ENCODE measurements at regions not wholly inside any gene's neighbourhood (a gene's known extent, or its start where the extent isn't known, plus 50 kb on each side); places are given as distances from the start of the nearest gene placed in this dataset.

DNA sequence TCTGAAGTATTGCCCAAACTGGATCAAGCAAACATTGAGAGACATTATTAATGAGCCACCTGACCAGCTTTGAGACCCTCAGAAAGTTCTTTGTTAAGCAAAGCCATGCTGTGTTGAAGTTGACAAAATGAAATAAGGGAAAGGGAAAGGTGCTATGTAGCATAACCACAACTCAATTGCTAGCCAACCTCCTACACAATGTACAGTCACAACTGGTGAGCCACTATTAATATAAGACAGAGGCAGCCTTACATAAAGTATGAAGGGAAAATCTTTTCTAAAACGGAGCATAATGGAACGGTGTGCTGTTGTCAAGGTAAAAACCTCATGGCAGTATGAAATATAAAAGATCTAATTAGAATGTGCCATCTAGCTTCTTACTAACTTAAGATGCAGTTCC, 375.8 kb upstream of the ST8SIA4 start:
- H3K9me3 ChIP-seq (ENCODE audit: insufficient read depth in 2 of 2, low read depth in 1 of 2, low read length in 1 of 2), result no peaks in the 10 kb centered on the region
- H3K4ac ChIP-seq (replicated peaks; ENCODE audit: insufficient read length, low read depth, low read length), result no peak overlapping the region
- no peaks in the 10 kb centered on the region for H3K36me3 ChIP-seq (ENCODE audit: control insufficient read depth in 2 of 4, insufficient read depth in 4 of 4, low read length in 3 of 4)
- ChIA-PET POLR2A (ENCODE audit: partially characterized antibody) (no interaction called here), CTCF (ENCODE audit: partially characterized antibody) (interaction anchor here (0.6 to 0.7 kb wide), 2 partner anchors 8 to 73 kb away, joined by 3 read pairs; no protein-coding TSS in a partner anchor)
- H2BK20ac ChIP-seq (ENCODE audit: low read length), result no peak overlapping the region
- no peak overlapping the region for H4K8ac ChIP-seq (ENCODE audit: extremely low read depth, insufficient read depth, low read length)
- H3K56ac ChIP-seq (replicated peaks; ENCODE audit: insufficient read length, low read depth, low read length), result no peak overlapping the region
- no peak overlapping the region for H3K4me3 ChIP-seq (ENCODE audit: extremely low read depth in 1 of 4, insufficient read depth in 2 of 4, low read depth in 3 of 4, low read length in 4 of 4)
- H4K5ac ChIP-seq (ENCODE audit: insufficient read length, low read depth, low read length), result no peak overlapping the region
- no peak overlapping the region for H3K9ac ChIP-seq (replicated peaks in 1 of 4; ENCODE audit: extremely low read depth in 1 of 4, low read depth in 3 of 4, low read length in 3 of 4)
- no peak overlapping the region for H2BK5ac ChIP-seq (ENCODE audit: low read depth, low read length)
- H3K18ac ChIP-seq (ENCODE audit: extremely low read depth, low read length), result no peak overlapping the region
- no peak overlapping the region for H2BK12ac ChIP-seq (ENCODE audit: low read depth, low read length)
- H3K79me2 ChIP-seq (ENCODE audit: control insufficient read depth in 1 of 2, insufficient read depth in 2 of 2, low read length in 2 of 2), result no peaks in the 10 kb centered on the region
- H2AK5ac ChIP-seq (ENCODE audit: low read depth, low read length), result no peak overlapping the region
- no peak overlapping the region for H2BK120ac ChIP-seq (replicated peaks; ENCODE audit: low read depth, low read length)
- H3K27ac ChIP-seq (ENCODE audit: low read depth, low read length), result no peak overlapping the region
- no peak for DNase-seq (ENCODE audit: low read depth in 1 of 2, low spot score in 2 of 2)
- no peaks in the 10 kb centered on the region for H3K79me1 ChIP-seq (ENCODE audit: low read depth, low read length)
- H2BK15ac ChIP-seq (ENCODE audit: low read length), result no peak overlapping the region
- no peak overlapping the region for H3K4me2 ChIP-seq (ENCODE audit: insufficient read depth in 1 of 2, low read depth in 2 of 2, low read length in 2 of 2)
- H3K23ac ChIP-seq (ENCODE audit: insufficient read length), result no peak overlapping the region
- 90% methylated on average over 2 of the region's 2 CpGs; no CpG with 5 or more reads in 1 of the 2 experiments for WGBS, 2 experiments (ENCODE audit: extremely low coverage in 1 of 2, insufficient coverage in 1 of 2, insufficient read length in 1 of 2, insufficient replicate concordance in 2 of 2, low coverage in 1 of 2, low lambda C conversion rate in 2 of 2, missing lambda C conversion rate in 1 of 2)
- 0 out of 2 replicates have a peak overlapping the region, but pooled peaks have one; percentile 40 for H2AFZ ChIP-seq (ENCODE audit: low read length)
- no peak overlapping the region for H4K91ac ChIP-seq (replicated peaks; ENCODE audit: insufficient read length, low read length)
- H3K23me2 ChIP-seq (ENCODE audit: low read depth, low read length), result no peaks in the 10 kb centered on the region
- no peaks in the 10 kb centered on the region for H3K4me1 ChIP-seq (replicated peaks in 1 of 4; ENCODE audit: control insufficient read depth in 3 of 4, insufficient read depth in 4 of 4, low read length in 3 of 4)
- no peaks in the 10 kb centered on the region for H4K20me1 ChIP-seq (replicated peaks in 1 of 2; ENCODE audit: control insufficient read depth in 1 of 2, insufficient read depth in 2 of 2, low read length in 2 of 2)
- H3K27me3 ChIP-seq (replicated peaks in 1 of 4; ENCODE audit: control insufficient read depth in 3 of 4, extremely low read depth in 1 of 4, insufficient read depth in 3 of 4, low read length in 3 of 4), result no peaks in the 10 kb centered on the region
- H3K14ac ChIP-seq (ENCODE audit: insufficient read length), result no peak overlapping the region
- no peak for TF ChIP-seq EZH2 (IDR thresholded peaks at IDR 0.05; ENCODE audit: low read depth, low read length, severe bottlenecking)
- TF ChIP-seq NANOG (IDR thresholded peaks at IDR 0.05; ENCODE audit: insufficient read depth, low read depth, low read length, poor library complexity, severe bottlenecking), result no peak
- no peak for FAIRE-seq

Measured in H1 (cell line).